PFSK-1 (cell line): ENCODE measurements at regions not wholly inside any gene's neighbourhood (a gene's known extent, or its start where the extent isn't known, plus 50 kb on each side); places are given as distances from the start of the nearest gene placed in this dataset.

Experiments used
- FOXP2 ChIP-seq: optimal IDR thresholded peaks from 2 replicates; pipeline ENCODE3; 2011; ENCODE audit warnings: borderline replicate concordance, control low read depth, inconsistent platforms; ENCODE audit not compliant: insufficient read depth; ENCODE audit errors: extremely low read length, extremely low read depth
- POLR2AphosphoS5 ChIP-seq: IDR thresholded peaks from 2 replicates; pipeline ENCODE4 v1.6.1; 2012; ENCODE audit warnings: low read depth, mild to moderate bottlenecking, control low read depth, low read length, moderate library complexity
- REST ChIP-seq, 2 experiments: IDR thresholded peaks; 2 replicates each; pipeline versions ENCODE4 v1.6.1 to v1.8.0; 2011 to 2012; ENCODE audit warnings: low read depth in 2 of 2, low read length in 2 of 2, control low read depth in 1 of 2, inconsistent platforms in 1 of 2, mild to moderate bottlenecking in 1 of 2, moderate library complexity in 1 of 2; ENCODE audit not compliant: insufficient read depth in 1 of 2
- SIN3A ChIP-seq: IDR thresholded peaks from 2 replicates; pipeline ENCODE4 v1.6.1; 2012; ENCODE audit warnings: mild to moderate bottlenecking, low read length, moderate library complexity, borderline replicate concordance; ENCODE audit not compliant: insufficient read depth
- TAF1 ChIP-seq: IDR thresholded peaks from 2 replicates; pipeline ENCODE4 v1.6.1; 2012; ENCODE audit warnings: low read length, control low read depth, borderline replicate concordance; ENCODE audit not compliant: insufficient read depth

GRCh38 chr1:11426617-11427016 is 52.3 kb upstream of the DISP3 start:
- no peak for TF ChIP-seq POLR2AphosphoS5
- no peak for TF ChIP-seq SIN3A
- TF ChIP-seq FOXP2 = no peak
- TF ChIP-seq TAF1 = no peak
- TF ChIP-seq REST (IDR thresholded peaks at IDR 0.05; ENCODE audit: insufficient read depth in 1 of 2, low read depth in 2 of 2, low read length in 2 of 2) = no peak

DNA sequence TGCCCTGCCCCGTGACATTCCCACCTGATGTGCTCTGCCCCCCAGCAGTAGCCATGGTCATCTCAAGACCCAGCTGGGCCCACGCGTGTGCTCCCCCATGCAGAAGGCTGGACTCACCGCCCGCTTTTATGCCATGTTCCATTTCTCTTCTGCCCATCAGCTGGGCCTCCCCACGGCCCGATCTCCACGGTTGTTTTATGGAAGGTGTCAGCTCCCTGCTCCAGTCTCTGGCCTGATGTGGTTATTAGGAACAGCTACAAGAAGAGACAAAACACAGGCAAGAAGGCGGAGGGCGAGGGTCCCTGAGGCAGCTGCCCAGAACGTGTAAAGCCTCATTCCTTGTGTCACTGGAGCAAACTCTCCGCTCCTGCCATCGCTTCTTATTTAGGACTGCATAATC is 50.2 kb upstream of the DISP3 start:
- no peak for TF ChIP-seq REST (IDR thresholded peaks at IDR 0.05; ENCODE audit: insufficient read depth in 1 of 2, low read depth in 2 of 2, low read length in 2 of 2)
- no peak for TF ChIP-seq POLR2AphosphoS5
- no peak for TF ChIP-seq TAF1
- TF ChIP-seq FOXP2 = no peak
- TF ChIP-seq SIN3A = no peak
